NCI-H446 (cell line): ENCODE measurements at regions not wholly inside any gene's neighbourhood (a gene's known extent, or its start where the extent isn't known, plus 50 kb on each side); places are given as distances from the start of the nearest gene placed in this dataset.
A peak's percentile ranks its signal among the peaks of the same experiment; 100 is the strongest.
"Not testable (repeated sequence)": the region's sequence is repeated elsewhere in the genome, so short reads cannot be mapped to it uniquely, and the experiment has no call there.

Source experiments
- DNase-seq, 2 experiments: peaks; one replicate each; lab custom pipeline; 2025; lab: John Stamatoyannopoulos, UW

DNA sequence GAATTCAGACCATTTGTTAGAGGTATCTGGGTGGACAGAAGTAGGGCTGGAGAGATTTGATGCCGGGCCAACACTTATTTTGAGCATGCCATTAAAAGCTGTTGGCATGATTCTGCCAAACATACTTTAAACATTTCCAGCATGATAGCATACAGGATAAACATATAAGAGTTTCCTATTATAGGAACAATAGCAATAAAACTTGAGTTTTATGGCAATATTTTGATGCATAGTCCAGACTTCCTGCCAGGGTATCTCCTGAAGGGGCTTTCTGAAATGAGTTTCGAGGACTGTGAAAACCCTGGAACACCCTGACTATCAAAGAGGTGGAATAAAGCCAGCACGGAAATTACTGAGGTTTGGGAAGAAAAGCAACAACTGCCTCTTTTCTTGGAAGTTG, 1398.0 kb upstream of the NXPH2 start:
- DNase-seq = peak; percentile 44 to 64

DNA sequence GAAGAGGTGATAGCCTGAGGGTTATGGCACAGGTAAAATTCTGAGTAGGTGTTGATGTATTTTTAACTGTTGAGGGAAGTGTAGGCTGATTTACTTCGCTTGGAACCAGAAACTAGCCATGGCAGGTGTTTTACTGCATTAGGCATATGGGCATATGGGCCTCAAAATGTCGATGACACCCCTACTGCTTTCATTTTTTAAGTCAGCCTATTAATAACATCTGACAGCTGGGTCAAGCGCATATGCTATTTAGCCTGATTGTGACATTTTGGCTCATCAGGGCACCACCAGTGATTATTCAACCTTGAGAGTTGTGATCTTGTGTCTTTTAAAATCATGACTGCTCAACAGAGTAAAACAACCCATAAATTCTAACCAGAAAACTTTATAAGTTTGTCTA, 1396.9 kb upstream of the NXPH2 start:
- DNase-seq = peak in 1 of 2 experiments; percentile 37

DNA sequence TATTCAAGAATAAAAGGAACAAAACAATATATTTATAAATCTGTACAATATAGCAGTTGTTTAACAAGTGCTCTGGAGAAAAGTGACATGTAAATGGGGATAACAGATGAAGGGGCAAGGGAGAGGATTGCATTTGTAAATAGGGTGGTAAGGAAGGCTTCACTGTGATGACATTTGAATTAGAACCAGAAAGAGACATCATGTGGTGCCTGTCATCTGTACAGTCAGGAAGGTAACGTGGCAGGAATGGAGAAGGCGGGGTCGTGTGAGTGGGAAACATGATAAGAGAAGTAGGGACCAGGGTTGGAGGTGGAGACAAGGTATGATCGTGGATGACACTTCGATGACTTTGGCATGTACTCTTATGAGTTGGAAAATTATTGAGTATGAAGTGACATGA, 1393.6 kb upstream of the NXPH2 start:
- no peak for DNase-seq

DNA sequence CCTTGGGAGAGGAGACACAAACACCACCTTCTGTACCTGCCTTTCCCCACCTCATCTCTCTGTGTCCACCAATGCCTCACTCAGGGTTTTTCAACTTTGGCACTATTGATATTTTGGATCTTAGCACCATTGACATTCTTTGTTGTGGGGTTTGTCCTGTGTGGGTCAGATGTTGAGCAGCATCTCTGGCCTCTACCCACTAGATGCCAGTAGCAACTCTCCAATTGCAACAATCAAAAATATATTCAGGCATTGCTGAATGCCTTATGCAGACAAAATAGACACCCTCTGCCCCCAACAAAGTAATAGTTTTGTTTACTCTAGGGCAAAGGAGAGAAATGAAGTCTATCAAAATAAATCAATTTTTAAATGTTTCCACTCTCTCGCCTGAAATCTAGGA, 1384.3 kb upstream of the NXPH2 start:
- peak in 1 of 2 experiments; percentile 11 for DNase-seq

DNA sequence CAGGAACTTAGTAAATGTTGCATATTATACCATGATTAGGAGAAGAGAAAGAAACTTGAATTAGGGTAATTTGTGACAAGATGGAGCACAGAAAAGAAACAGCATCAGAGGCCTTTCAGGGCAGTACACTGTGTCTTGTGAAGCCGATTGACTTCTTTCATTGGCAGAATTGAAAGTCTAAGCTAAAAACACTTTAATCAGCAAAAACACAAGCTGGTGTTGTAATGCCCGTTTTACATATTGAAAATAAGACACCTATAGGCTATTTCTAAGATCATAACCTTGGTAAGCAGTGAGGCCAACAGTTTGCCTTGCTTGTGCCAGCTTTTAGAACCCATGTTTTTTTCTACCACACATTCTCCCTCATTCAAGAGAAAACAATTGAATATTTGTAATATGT, 1378.1 kb upstream of the NXPH2 start:
- no peak for DNase-seq

DNA sequence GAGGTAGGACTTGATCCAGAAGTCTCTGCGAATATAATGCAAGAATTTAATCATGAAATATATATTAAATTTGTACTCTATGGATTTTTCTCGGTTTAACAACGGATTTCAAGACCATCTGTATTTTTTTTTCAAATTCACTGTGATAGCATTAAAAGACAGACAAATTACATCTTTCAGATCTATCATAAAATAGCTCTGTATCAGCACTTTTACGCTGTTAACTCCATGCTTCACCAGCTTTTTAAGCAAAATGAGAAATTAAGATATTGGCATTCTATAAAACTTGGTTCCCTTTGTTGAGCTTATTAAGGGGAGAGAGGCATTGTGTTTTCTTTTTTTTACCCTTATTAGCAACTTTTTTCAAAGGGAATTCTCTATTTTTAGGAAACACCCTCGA, 1377.6 kb upstream of the NXPH2 start:
- no peak for DNase-seq

DNA sequence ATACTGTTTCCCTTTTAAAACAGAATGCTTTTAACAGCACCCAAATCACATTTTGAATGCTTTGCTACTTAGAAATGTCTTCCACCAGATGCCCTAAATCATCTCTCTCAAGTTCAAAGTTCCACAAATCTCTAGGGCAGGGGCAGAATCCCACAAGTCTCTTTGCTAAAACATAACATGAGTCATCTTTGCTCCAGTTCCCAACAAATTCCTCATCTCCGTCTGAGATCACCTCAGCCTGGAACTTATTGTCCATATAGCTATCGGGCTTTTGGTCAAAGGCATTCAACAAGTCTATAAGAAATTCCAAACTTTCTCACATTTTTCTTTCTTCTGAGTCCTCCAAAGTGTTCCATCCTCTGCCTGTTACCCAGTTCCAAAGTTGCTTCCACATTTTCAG, 1374.5 kb upstream of the NXPH2 start:
- DNase-seq = no peak

DNA sequence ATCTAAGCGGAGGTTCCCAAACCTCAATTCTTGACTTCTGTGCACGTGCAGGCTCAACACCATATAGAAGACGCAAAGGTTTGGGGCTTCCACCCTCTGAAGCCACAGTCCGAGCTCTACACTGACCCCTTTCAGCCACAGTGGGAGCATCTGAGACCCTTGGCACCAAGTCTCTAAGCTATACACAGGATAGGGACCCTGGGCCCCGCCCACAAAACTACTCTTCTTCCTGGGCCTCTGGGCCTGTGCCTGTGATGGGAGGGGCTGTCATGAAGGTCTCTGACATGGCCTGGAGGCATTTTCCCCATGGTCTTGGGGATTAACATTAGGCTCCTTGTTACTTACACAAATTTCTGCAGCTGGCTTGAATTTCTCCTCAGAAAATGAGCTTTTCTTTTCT, 1374.1 kb upstream of the NXPH2 start:
- DNase-seq = no peak

DNA sequence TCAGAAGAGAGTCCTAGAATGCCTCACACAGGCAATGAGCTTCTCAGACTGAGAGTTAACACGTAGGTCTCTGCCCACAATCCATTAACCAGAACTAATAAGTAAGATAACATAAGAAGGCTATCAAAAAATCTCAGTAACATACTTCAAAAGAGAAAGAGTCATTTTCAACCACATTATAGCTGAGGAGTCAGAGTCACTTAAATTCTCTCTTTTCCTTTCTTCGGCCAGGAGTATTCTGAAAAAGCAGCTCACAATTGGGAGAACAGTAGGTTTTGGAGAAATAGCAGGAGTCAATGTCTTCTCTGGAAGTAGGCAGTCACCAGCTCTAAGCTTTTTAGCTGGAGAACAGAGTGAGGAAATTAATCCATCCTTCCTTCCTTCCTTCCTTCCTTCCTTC, 1364.4 kb upstream of the NXPH2 start:
- no peak for DNase-seq

DNA sequence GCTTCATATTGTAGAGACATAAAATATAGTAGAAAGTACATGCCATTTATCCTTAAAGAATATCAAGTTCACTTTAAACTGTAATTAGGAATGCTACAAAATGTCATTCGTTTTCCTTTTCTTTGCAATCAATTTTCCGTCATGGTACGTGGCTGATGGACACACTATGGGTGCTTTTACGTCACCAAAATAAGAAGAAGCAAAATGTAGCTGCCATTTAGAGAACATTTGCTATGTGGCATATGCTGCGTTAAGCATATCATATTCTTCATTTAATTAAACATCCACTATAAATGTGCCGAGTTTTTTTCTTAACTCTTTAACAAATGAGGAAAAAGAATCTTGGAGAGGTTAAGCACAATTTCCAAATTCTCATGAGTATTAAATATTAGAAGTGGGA, 1358.5 kb upstream of the NXPH2 start:
- no peak for DNase-seq

DNA sequence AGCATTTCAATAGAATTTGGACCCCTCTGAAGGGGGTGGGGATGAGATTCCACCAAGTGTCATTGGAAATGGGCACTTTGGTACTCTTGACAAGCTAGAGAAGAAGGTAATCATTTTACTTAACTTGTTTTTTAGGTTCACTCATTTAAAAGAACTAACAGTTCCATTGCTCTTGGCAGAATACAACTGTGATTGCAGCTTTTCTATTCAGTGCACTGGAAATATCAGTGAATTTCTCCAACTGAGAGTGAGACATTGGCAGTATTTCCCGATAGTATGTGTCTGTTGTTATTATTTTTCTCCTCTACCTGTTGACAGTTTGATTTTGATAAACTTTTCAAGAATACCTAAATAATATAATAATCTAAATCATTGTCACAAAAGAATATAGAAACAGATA, 1356.7 kb upstream of the NXPH2 start:
- DNase-seq = no peak

DNA sequence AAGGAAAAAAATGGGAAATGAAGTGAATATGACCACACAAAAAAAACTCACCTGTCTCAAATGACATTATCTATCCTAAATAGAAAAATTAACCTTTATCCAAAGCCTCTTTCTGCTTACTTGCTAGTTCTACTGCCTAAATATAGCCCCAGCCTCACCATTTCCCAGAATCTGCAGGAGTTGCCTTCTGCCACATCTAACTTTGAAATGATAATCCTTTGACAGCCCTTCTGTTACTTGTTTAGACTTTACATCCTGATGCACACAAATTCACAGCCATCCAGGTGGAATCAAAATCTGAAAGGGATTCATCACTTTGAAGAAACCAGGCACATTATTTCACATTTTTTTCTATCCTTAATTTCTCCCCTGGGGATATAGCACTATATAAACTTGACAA, 1356.2 kb upstream of the NXPH2 start:
- DNase-seq = no peak

DNA sequence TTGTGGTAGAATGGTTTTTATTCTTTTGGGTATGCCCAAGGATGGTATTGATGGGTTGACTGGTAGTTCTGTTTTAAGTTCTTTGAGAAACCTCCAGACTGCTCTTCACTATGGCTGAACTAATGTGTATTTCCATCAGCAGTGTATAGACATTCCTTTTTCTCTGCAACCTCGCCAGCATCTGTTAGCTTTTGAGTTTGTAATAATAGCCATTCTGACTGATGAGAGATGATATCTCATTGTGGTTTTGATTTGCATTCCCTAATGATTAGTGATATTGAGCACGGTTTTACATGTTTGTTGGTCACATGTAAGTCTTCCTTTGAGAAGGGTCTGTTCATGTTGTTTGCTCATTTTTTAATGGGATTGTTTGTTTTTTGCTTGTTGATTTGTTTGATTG, 1348.7 kb upstream of the NXPH2 start:
- DNase-seq = no peak

DNA sequence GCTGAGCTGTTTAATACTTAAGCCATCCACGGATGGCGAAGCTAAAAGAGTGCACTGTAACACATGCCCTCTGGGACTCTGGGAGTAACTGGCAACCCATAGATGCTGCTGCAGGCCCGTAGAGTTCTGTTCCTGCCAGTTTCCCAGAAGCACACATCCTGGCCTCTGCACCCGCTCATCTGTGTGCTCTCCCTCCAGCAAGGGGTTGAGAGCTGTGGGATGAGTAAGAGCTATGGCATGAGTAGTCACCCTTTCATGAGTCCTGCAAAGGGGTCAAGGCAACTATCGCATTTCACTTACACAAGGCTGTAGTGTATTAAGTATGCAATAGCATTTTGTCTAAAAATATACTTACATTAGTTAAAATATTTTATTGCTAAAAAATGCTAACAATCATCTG, 1341.8 kb upstream of the NXPH2 start:
- DNase-seq = no peak

DNA sequence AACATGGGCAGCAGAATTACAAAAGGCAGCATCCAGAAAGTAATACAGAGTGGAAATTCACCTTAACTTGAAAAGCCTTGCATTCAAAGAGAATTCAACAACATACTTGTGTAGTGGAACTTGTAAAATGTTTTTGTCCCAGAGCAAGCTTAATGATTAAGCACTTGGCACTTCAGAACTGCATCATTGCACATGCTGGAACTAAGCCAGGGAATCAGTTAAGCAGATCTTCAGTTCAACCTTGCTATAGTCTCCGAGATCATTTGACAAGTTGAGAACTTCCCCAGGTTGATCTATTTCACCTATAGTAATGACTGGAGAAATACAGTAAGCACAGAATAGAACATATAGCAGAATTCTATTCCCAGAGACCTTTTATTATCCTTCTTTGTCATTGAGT, 1337.2 kb upstream of the NXPH2 start:
- DNase-seq = peak; percentile 16 to 47

DNA sequence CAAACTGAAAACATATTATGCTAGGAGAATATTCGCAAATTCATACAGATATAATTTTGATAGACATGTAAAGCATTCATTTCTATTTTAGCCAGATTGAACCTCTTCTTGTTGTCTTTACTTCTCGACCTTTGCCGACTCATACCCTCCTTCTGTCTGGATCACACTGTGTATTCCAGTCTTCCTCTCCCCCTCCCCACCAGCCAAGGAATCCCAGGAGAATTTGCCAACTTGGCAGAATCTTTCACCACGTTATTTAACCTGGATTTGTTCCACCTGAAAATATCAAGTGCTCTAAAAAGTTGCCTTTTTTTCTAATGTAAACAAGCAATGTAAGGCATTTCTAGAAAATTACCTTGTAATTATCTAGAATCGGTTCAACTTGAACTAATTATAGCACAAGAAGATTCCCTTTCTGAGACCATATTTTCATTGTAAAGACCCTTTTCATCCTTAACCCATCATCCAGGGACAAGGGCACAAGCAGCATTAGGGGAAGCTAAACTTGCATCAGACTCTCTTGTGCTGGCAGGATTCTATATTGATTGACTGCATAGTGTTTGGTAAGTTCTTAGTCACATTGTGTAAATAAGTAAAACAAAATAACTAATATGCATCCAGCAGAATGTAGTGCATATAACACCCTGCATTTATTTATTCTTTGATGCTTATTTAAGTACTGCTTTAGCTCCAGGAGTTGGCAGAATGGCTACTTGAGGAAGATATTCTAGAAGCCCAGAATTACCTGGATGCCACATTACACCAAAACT, 1328.7 kb upstream of the NXPH2 start:
- DNase-seq = peak in 1 of 2 experiments; percentile 18

DNA sequence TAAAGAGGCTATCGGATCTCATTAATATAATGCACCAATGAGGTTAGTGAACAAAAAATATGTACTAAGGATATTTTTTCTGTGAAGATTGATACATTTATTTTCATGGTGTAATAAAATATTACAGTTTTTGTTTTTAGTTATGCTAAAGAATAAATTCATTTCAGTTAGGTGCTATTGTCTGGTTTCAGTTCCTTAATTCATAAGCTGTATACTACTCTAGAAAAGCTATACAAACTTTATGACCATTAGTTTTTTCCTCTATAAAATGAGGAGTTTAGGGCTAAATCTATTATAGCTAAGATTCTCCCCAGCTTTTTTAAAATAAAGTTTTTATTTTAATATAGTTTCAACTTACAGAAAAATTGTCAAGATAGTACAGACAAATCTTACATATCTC, 1311.7 kb upstream of the NXPH2 start:
- DNase-seq = no peak

DNA sequence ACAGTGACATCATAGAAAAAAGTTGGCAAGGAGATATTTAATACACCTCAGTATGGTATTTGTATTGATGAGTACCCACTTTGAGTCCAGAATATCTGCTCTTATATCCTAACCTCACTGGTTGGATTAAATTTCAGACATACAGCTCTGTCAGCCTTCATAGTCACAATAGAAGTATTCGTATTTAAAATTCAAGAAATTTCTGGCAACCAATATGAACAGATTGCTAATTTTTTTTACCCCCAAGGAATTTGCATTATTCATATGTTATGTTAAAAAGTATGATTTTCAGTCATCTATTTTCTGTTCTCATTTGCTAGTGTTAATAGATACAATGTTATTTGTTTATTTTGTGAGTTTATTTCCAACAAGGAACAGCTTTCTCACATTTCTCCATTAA, 1306.8 kb upstream of the NXPH2 start:
- peak in 1 of 2 experiments; percentile 6 for DNase-seq

DNA sequence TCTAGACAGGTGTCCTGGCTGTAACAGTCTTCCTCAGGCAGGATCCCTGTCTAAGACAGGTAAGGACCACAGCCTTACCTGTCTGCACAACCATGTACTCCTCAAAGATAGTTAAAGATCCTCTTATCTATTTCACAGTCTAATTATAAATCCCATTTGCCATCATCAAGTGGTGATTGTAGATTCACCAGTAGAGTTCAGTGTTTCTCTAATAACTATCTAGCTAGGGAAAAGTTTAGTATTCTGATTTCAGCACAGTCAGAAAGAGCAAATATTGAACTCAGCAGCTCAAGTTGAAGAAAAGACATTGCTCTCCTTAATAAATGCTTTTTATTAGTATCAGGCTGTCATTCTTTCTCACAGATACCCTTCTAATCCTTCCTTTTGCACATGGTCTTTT, 1305.5 kb upstream of the NXPH2 start:
- peak in 1 of 2 experiments; percentile 31 for DNase-seq

DNA sequence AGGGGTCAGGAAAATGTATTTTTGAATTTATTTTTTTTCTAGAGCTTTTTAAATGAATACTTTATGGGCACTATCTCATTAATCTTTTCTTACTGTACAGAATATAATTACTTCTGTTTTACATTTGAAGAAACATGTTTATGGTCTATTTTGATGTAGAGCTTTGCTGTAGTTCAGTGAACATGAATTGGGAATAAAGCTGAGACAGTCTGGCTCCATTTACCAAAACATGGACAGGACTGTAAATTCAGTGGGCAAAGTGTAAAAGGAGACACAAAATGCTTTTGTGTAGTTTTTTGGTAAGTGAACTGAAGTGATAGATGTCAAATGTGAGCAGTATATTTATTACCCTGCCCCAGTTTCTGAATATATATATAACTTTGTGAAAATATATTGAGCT, 1298.8 kb upstream of the NXPH2 start:
- DNase-seq = no peak

DNA sequence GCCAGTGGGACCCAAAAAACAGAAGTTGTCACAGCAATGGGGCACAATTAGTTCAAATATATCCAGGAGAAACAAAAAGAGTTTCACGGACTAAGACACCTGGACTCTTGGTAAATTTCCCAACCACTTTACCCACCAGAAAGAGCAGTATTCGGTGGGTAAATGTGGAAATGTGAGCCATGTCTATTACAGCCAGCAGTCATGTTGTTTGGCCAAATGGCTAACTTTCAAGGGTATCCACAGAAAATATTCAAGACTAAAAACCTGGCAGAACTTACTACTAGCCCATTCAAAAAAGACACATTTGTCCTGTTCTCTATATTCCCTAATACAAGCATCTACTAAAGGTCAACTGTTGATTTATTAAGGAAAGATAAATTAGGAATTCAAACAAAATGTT, 1296.0 kb upstream of the NXPH2 start:
- DNase-seq = no peak

DNA sequence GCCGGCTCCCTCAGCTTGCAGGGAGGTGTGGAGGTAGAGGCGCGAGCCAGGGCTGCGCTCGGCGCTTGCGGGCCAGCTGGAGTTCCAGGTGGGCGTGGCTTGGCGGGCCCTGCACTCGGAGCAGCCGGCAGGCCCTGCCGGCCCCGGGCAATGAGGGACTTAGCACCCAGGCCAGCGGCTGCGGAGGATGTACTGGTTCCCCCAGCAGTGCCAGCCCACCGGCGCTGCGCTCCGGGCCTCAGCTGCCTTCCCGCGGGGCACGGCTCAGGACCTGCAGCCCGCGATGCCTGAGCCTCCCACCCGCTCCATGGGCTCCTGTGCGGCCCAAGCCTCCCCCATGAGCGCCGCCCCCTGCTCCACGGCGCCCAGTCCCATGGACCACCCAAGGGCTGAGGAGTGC, 1293.6 kb upstream of the NXPH2 start:
- not testable (repeated sequence) for DNase-seq

DNA sequence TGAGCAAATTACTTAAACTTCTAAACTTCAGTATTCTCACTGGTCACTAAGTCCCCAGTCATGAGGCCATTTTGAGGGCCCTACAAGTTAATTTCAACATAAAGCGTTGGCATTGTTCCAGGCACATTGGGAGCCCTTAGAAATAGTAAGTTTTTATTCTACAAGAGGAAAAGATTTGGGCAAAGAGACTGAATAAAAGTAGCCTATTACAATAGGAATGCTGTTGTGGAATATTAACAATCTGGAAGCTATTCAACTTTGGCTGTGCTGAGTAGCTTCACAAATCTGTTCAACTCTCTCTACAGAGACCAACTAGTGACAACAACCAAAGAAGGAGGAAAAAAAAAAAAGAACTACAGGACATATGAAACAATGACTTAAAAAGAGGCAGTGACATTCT, 1287.5 kb upstream of the NXPH2 start:
- DNase-seq = peak in 1 of 2 experiments; percentile 12

DNA sequence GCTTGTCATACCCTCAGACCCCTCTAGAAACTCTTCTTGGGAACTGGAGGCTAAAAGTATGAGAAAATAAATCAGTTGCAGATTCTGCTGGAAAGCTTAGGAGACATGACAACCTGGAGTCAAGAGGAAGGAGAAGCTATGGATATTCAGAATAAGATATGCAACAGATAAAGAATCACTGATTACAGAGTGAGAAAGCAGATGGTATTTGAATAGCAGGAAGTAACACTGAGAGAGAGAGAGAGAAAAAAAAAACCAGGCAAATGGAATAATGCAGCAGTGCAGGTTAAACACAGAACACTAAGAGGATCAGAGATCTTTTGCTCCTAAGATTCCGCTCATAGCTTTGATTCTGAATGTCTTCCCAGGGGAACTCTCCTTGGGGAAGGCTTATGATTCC, 1284.1 kb upstream of the NXPH2 start:
- no peak for DNase-seq
